ENCODE measurements at regions not wholly inside any gene's neighbourhood (a gene's known extent, or its start where the extent isn't known, plus 50 kb on each side); places are given as distances from the start of the nearest gene placed in this dataset.

DNA sequence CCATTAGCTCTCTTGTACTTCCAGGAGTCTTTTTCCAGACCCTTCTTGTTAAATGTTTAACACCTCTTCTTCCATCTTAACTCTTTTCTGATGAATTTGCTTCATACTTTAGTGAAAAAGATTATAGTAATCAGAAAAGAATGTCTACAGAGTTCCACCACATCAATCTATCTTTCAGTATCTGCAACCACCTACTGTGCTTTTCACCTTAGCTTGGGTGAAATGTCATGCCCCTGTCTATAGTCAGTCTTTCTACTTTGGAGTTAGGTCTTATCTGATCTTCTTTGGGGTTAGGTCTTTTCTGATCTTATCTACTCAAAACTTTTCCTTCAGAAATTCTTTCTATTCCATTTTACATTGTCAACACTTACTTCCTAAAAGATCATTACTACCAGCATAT is 1310.2 kb downstream of the PCDH7 start:
- TF ChIP-seq EP300 (IDR thresholded peaks at IDR 0.05) (no peak), POLR2A (IDR thresholded peaks at IDR 0.05) (no peak)

Data from stomach (tissue), 4 donors.